ELR (cell line): ENCODE measurements at regions not wholly inside any gene's neighbourhood (a gene's known extent, or its start where the extent isn't known, plus 50 kb on each side); places are given as distances from the start of the nearest gene placed in this dataset.
"Not testable (repeated sequence)": the region's sequence is repeated elsewhere in the genome, so short reads cannot be mapped to it uniquely, and the experiment has no call there.

ENCODE experiments used
- DNase-seq: peaks from one replicate; pipeline ENCODE4 v3.0.0-alpha.2; 2015; ENCODE audit warnings: low read depth

GRCh38 chr9:65454034-65454433 is 169.0 kb upstream of the FOXD4L5 start:
- not testable (repeated sequence) for DNase-seq

- not testable (repeated sequence) for DNase-seq
These were observed 165.0 kb upstream of the FOXD4L5 start for GRCh38 chr9:65449886-65450610.

- DNase-seq: no peak
These were observed 164.4 kb upstream of the FOXD4L5 start for GRCh38 chr9:65449423-65449822.

GRCh38 chr9:65447146-65447545 is 162.1 kb upstream of the FOXD4L5 start:
- DNase-seq: not testable (repeated sequence)

GRCh38 chr9:65445991-65446390 is 161.0 kb upstream of the FOXD4L5 start:
- DNase-seq: not testable (repeated sequence)

GRCh38 chr9:65444943-65445342 is 159.9 kb upstream of the FOXD4L5 start:
- DNase-seq: no peak

GRCh38 chr9:65442116-65442515 is 157.1 kb upstream of the FOXD4L5 start:
- not testable (repeated sequence) for DNase-seq

- not testable (repeated sequence) for DNase-seq
These were observed 156.4 kb upstream of the FOXD4L5 start for GRCh38 chr9:65441324-65441920.

GRCh38 chr9:65437724-65438123 is 152.7 kb upstream of the FOXD4L5 start:
- no peak for DNase-seq

GRCh38 chr9:65435464-65435863 is 150.5 kb upstream of the FOXD4L5 start:
- no peak for DNase-seq

GRCh38 chr9:65432722-65433323 is 147.8 kb upstream of the FOXD4L5 start:
- no peak for DNase-seq

GRCh38 chr9:65432051-65432450 is 147.0 kb upstream of the FOXD4L5 start:
- DNase-seq: no peak

- no peak for DNase-seq
These were observed 145.2 kb upstream of the FOXD4L5 start for GRCh38 chr9:65430221-65430620.

GRCh38 chr9:65427361-65427760 is 142.4 kb upstream of the FOXD4L5 start:
- DNase-seq: not testable (repeated sequence)

GRCh38 chr9:65426813-65427212 is 141.8 kb upstream of the FOXD4L5 start:
- DNase-seq: not testable (repeated sequence)

- DNase-seq: no peak
These were observed 141.2 kb upstream of the FOXD4L5 start for GRCh38 chr9:65426231-65426630.

- DNase-seq: not testable (repeated sequence)
These were observed 140.2 kb upstream of the FOXD4L5 start for GRCh38 chr9:65425183-65425582.

- DNase-seq: not testable (repeated sequence)
These were observed 139.5 kb upstream of the FOXD4L5 start for GRCh38 chr9:65424437-65424984.

GRCh38 chr9:65423691-65424436 is 138.9 kb upstream of the FOXD4L5 start:
- not testable (repeated sequence) for DNase-seq

- not testable (repeated sequence) for DNase-seq
These were observed 138.1 kb upstream of the FOXD4L5 start for GRCh38 chr9:65422966-65423690.

GRCh38 chr9:65421486-65421885 is 136.5 kb upstream of the FOXD4L5 start:
- DNase-seq: not testable (repeated sequence)
